Activated T-cell treated with anti-CD3 and anti-CD28 coated beads, Interleukin-2, amount 50 U/mL, for 4 hours (primary cell): ENCODE measurements at regions not wholly inside any gene's neighbourhood (a gene's known extent, or its start where the extent isn't known, plus 50 kb on each side); places are given as distances from the start of the nearest gene placed in this dataset.

Source experiments
- ATAC-seq, 2 donors: fragments of 200-7000 bp; cut with Tn5 transposase; one replicate each; pipeline ENCODE4 v1.10.0; 2021
- DNase-seq: peaks from one replicate; pipeline ENCODE4 v3.0.0-alpha.2; 2020
- H3K27me3 Mint-ChIP-seq: one replicate; pipeline ENCODE4 v1.8.0; 2021; ENCODE audit warnings: low read depth, mixed read lengths
- H3K36me3 Mint-ChIP-seq: one replicate; pipeline ENCODE4 v1.8.0; 2022; ENCODE audit warnings: mixed read lengths; ENCODE audit not compliant: insufficient read depth
- H3K4me1 Mint-ChIP-seq: one replicate; pipeline ENCODE4 v1.8.0; 2021; ENCODE audit warnings: low read depth, mixed read lengths
- H3K4me3 Mint-ChIP-seq: one replicate; pipeline ENCODE4 v1.8.0; 2021; ENCODE audit warnings: mild to moderate bottlenecking, moderate library complexity, mixed read lengths
- H3K9me3 Mint-ChIP-seq: one replicate; pipeline ENCODE4 v1.8.0; 2021; ENCODE audit warnings: mixed read lengths

DNA sequence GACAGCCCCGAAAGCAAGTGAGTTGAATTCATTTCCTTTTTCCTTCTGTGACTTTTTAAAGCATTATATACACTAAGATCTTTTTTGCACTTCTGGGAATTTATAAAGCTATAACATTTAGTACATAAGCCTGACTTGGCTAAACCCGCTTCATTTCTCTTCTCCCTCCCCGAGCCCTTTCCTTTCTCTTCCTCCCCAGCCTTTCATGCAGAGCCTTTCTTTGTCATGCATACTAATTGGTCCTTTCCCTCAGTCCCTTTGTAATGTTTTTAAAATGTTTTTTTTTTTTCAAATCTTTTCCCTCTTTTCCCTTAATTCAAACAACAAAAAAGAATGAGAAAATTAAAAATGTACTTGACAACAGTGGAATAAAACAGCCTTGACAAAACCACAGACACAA, 246.4 kb downstream of the PSAT1 start:
- Mint-ChIP-seq H3K36me3 (no peaks in the 10 kb centered on the region), H3K4me1 (no peaks in the 10 kb centered on the region), H3K4me3 (no peak overlapping the region), H3K9me3 (no peaks in the 10 kb centered on the region), H3K27me3 (no peaks in the 10 kb centered on the region)
- ATAC-seq (no peak), DNase-seq (no peak)

- no peak for ATAC-seq
- H3K36me3 Mint-ChIP-seq, result no peaks in the 10 kb centered on the region
- H3K4me3 Mint-ChIP-seq, result no peak overlapping the region
- no peaks in the 10 kb centered on the region for H3K9me3 Mint-ChIP-seq
- no peaks in the 10 kb centered on the region for H3K27me3 Mint-ChIP-seq
- no peaks in the 10 kb centered on the region for H3K4me1 Mint-ChIP-seq
- DNase-seq, result no peak
These were observed 247.3 kb downstream of the PSAT1 start for GRCh38 chr9:78544230-78544629.

GRCh38 chr9:78547831-78548230, 250.9 kb downstream of the PSAT1 start:
- Mint-ChIP-seq H3K4me1 (no peaks in the 10 kb centered on the region), H3K27me3 (peaks cover 1% of the 10 kb centered on the region), H3K4me3 (no peak overlapping the region), H3K9me3 (no peaks in the 10 kb centered on the region), H3K36me3 (no peaks in the 10 kb centered on the region)
- DNase-seq (no peak), ATAC-seq (no peak)

DNA sequence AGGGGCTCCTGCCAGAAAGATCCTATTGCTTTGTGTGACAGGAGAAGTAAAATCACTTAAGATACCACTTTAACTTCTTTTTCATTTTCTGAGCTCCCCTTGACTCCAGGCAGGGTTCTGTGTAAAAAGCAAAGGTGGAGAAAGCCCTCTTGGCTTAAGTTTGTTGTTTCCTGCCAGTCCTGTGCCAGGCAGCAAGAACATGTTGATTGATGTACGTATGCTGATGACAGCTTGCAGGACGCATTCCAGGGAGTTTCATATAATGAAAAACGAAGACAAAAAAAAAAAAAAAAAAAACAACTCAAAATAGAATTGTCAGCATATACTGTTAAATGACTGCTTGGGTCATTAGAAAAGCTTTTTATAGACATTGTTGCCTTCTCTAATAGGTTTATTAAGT, 251.7 kb downstream of the PSAT1 start:
- Mint-ChIP-seq H3K9me3 (no peaks in the 10 kb centered on the region), H3K27me3 (peaks cover 1% of the 10 kb centered on the region), H3K4me1 (no peaks in the 10 kb centered on the region), H3K4me3 (no peak overlapping the region), H3K36me3 (no peaks in the 10 kb centered on the region)
- ATAC-seq (no peak), DNase-seq (no peak)

DNA sequence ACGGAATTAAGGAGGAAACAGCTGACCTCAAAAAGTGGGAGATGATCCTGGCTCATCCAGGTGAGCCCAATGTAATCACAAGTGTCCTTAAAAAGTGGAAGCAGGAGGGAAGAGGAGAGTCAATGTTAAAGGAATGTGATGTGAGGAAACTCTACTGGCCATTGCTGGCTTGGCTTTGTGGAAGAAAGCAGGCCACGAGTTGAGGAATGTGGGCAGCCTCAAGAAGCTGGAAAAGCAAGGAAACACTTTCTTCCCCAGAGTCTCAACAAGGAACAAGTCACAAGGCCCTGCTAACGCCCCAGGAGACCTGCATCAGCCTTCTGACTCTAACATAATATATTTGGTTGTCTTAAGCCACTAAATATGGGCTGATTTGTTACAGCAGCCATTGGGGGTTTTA, 252.8 kb downstream of the PSAT1 start:
- no peak for ATAC-seq

DNA sequence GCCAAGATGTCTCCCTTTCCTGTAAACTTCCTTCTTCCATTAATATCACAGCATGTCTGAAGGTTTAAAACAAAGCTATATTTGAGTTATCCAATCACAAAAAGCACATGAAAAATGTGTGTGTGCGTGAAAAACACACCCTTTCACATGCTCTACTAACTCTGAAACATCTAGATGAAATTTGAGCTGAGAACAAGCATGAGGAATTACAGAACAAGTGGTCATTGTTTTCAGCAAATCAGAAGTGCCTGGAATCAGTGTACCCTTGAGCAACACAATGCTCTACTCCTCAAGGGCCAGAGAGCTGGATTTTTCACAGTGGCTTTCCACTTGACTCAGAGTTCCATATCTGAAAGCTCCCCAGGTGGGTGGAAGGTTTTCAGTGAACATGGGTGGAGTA, 255.9 kb downstream of the PSAT1 start:
- Mint-ChIP-seq H3K36me3 (no peaks in the 10 kb centered on the region), H3K4me1 (no peaks in the 10 kb centered on the region), H3K27me3 (peaks cover 3% of the 10 kb centered on the region), H3K4me3 (no peak overlapping the region), H3K9me3 (no peaks in the 10 kb centered on the region)
- no peak for DNase-seq
- ATAC-seq, result no peak

More for the DNA sequence above, 252.8 kb downstream of the PSAT1 start:
- Mint-ChIP-seq H3K4me3 (no peak overlapping the region), H3K27me3 (peaks cover 1% of the 10 kb centered on the region), H3K36me3 (no peaks in the 10 kb centered on the region), H3K4me1 (no peaks in the 10 kb centered on the region), H3K9me3 (no peaks in the 10 kb centered on the region)
- DNase-seq, result no peak

GRCh38 chr9:78557540-78557939, 260.6 kb downstream of the PSAT1 start:
- peaks cover 2% of the 10 kb centered on the region for H3K27me3 Mint-ChIP-seq
- DNase-seq, result no peak
- ATAC-seq, result no peak
- H3K36me3 Mint-ChIP-seq, result no peaks in the 10 kb centered on the region
- no peaks in the 10 kb centered on the region for H3K9me3 Mint-ChIP-seq
- H3K4me3 Mint-ChIP-seq, result no peak overlapping the region
- no peaks in the 10 kb centered on the region for H3K4me1 Mint-ChIP-seq

- no peaks in the 10 kb centered on the region for H3K4me1 Mint-ChIP-seq
- ATAC-seq (no peak), DNase-seq (no peak)
- no peaks in the 10 kb centered on the region for H3K36me3 Mint-ChIP-seq
- no peak overlapping the region for H3K4me3 Mint-ChIP-seq
- H3K9me3 Mint-ChIP-seq, result no peaks in the 10 kb centered on the region
- peaks cover 2% of the 10 kb centered on the region for H3K27me3 Mint-ChIP-seq
These were observed 262.5 kb downstream of the PSAT1 start for GRCh38 chr9:78559449-78559885.

DNA sequence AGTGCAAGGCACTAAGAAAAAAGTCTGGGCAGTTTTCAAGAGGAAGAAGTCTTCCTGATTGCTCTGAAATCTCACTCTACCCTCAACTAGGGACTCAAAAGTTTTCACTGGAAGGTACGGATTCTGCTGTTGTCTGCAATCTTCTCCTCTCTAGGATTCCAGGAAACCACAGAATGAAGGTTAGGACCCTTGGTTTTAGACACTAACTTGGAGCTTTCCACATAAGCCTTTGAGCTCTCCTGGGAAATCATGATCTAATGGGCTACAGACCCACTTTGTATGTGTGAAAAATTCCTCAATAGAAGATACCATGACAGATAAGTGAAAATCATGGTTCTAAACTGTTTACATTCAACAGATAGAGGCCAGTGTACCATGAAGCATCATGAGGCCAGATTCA, 265.1 kb downstream of the PSAT1 start:
- ATAC-seq (no peak), DNase-seq (no peak)
- no peaks in the 10 kb centered on the region for H3K9me3 Mint-ChIP-seq
- H3K4me3 Mint-ChIP-seq, result no peak overlapping the region
- no peaks in the 10 kb centered on the region for H3K36me3 Mint-ChIP-seq
- H3K4me1 Mint-ChIP-seq, result no peaks in the 10 kb centered on the region
- no peaks in the 10 kb centered on the region for H3K27me3 Mint-ChIP-seq

- DNase-seq (no peak), ATAC-seq (no peak)
- Mint-ChIP-seq H3K9me3 (no peaks in the 10 kb centered on the region), H3K4me1 (no peaks in the 10 kb centered on the region), H3K4me3 (no peak overlapping the region), H3K27me3 (no peaks in the 10 kb centered on the region), H3K36me3 (no peaks in the 10 kb centered on the region)
These were observed 266.3 kb downstream of the PSAT1 start for GRCh38 chr9:78563269-78563668.

DNA sequence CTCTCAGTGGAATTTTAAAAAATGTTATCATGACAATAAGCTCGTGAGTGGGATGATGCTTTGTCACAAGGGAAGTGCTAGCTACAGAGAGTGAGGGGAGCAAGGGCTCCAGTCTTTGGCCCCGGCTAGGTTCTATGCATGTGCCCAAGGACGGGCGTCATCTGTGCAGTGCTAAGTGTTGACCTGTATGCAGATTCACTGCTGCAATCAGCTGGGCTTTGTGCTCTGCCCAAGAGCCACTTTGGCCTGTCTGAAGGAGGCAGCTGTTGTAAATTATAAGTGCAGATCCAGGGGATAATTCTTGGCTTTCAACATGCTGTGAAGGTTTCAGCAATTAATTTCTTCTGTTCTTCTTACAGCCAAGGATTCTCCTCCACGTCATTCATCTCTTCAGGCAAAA, 268.6 kb downstream of the PSAT1 start:
- Mint-ChIP-seq H3K4me3 (no peak overlapping the region), H3K36me3 (no peaks in the 10 kb centered on the region), H3K4me1 (no peaks in the 10 kb centered on the region), H3K9me3 (no peaks in the 10 kb centered on the region), H3K27me3 (peaks cover 3% of the 10 kb centered on the region)
- no peak for ATAC-seq
- no peak for DNase-seq

GRCh38 chr9:78566521-78566920, 269.6 kb downstream of the PSAT1 start:
- H3K4me1 Mint-ChIP-seq, result no peaks in the 10 kb centered on the region
- H3K27me3 Mint-ChIP-seq, result peaks cover 3% of the 10 kb centered on the region
- no peak overlapping the region for H3K4me3 Mint-ChIP-seq
- H3K36me3 Mint-ChIP-seq, result no peaks in the 10 kb centered on the region
- ATAC-seq, result no peak
- H3K9me3 Mint-ChIP-seq, result no peaks in the 10 kb centered on the region
- no peak for DNase-seq

DNA sequence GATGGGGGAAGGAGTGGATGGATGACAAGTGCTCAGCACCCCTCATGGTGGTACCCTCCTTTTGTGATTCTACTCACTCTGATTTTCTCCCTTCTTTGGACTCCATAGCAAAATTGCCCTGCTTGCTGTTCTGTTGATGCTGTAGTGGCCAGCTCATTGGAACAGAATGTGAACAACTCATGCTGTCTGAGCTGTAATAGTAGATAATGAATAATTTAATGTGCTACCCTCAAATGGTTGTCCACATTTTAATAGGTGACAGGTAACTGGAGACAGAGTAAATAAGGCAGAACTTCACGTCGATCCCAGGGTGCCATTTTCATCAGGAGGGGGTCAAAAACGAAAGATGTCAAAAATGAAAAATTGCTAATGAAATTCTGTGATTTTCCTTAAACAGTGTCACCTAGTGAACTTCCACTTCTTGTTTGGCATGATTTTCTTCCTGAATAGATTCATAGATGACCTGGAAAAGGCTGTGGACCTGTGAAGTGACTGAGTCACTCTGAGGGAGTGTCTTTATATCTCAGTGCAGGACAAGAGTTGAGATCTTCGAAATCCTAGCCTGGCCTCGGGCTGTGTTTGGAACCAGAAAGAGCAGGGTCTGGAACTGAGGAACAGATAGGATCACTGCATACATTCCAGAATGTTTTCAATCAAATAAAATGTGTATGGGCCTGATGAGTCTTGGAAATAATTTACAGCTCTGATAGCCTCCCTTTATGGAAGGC, 270.2 kb downstream of the PSAT1 start:
- DNase-seq, result no peak
- Mint-ChIP-seq H3K4me1 (no peaks in the 10 kb centered on the region), H3K27me3 (peaks cover 3% of the 10 kb centered on the region), H3K36me3 (no peaks in the 10 kb centered on the region), H3K4me3 (no peak overlapping the region), H3K9me3 (no peaks in the 10 kb centered on the region)
- no peak for ATAC-seq

GRCh38 chr9:78567693-78568092, 270.8 kb downstream of the PSAT1 start:
- ATAC-seq (no peak), DNase-seq (no peak)
- H3K4me1 Mint-ChIP-seq, result no peaks in the 10 kb centered on the region
- no peaks in the 10 kb centered on the region for H3K36me3 Mint-ChIP-seq
- peaks cover 3% of the 10 kb centered on the region for H3K27me3 Mint-ChIP-seq
- no peaks in the 10 kb centered on the region for H3K9me3 Mint-ChIP-seq
- no peak overlapping the region for H3K4me3 Mint-ChIP-seq

GRCh38 chr9:78568774-78569173, 271.8 kb downstream of the PSAT1 start:
- H3K36me3 Mint-ChIP-seq, result no peaks in the 10 kb centered on the region
- H3K27me3 Mint-ChIP-seq, result peaks cover 3% of the 10 kb centered on the region
- ATAC-seq (no peak), DNase-seq (no peak)
- H3K4me3 Mint-ChIP-seq, result no peak overlapping the region
- no peaks in the 10 kb centered on the region for H3K4me1 Mint-ChIP-seq
- H3K9me3 Mint-ChIP-seq, result no peaks in the 10 kb centered on the region

DNA sequence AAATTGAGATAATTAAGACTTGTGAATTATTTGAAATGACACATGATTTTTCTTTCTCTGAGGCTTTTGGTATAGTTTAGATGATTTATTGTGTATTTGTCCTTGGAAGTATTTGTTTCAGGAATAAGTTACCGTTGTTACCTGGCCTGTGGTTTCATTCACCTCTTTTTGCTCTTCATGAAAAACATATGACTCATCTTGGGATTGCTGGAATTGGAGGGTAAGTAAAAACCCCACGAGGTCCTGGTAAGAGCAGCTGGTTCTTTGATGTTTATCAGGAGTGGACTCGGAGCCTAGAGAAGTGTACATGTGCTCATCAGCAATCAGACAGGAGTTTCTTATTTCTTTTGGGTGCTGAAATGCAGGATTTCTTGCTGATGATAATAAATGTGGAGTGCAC, 275.3 kb downstream of the PSAT1 start:
- H3K4me1 Mint-ChIP-seq, result no peaks in the 10 kb centered on the region
- H3K4me3 Mint-ChIP-seq, result no peak overlapping the region
- no peak for DNase-seq
- H3K9me3 Mint-ChIP-seq, result no peaks in the 10 kb centered on the region
- no peak for ATAC-seq
- H3K36me3 Mint-ChIP-seq, result no peaks in the 10 kb centered on the region
- H3K27me3 Mint-ChIP-seq, result peaks cover 3% of the 10 kb centered on the region
